ENCODE measurements at regions not wholly inside any gene's neighbourhood (a gene's known extent, or its start where the extent isn't known, plus 50 kb on each side); places are given as distances from the start of the nearest gene placed in this dataset.

- no peaks in the 10 kb centered on the region for H3K27me3 Mint-ChIP-seq
- H3K36me3 ChIP-seq (replicated peaks in 1 of 2; ENCODE audit: control extremely low read depth in 1 of 2, control insufficient read depth in 1 of 2, extremely low read depth in 1 of 2, insufficient read depth in 2 of 2, low read length in 1 of 2), result no peaks in the 10 kb centered on the region
- CTCF ChIA-PET, result no interaction called here
Measured at GRCh38 chr5:4212071-4212739, 616.6 kb downstream of the IRX1 start.

More at GRCh38 chr5:4212071-4212739, 616.6 kb downstream of the IRX1 start:
- Histone ChIP-seq H3K79me2 (ENCODE audit: control insufficient read depth, insufficient read depth, low read length) (no peaks in the 10 kb centered on the region), H3K4me3 (ENCODE audit: control extremely low read depth in 1 of 5, extremely low read depth in 1 of 5, insufficient read depth in 1 of 5, low read depth in 2 of 5, low read length in 4 of 5) (no peak overlapping the region), H3K4me1 (ENCODE audit: control insufficient read depth in 2 of 2, insufficient read depth in 2 of 2, low read length in 2 of 2) (no peaks in the 10 kb centered on the region), H3K4me2 (replicated peaks; ENCODE audit: low read depth, low read length, poor library complexity, severe bottlenecking) (no peak overlapping the region), H2AFZ (ENCODE audit: insufficient read depth, low read depth, low read length, poor library complexity, severe bottlenecking) (no peak overlapping the region), H3K9ac (ENCODE audit: low read length) (no peak overlapping the region), H4K20me1 (ENCODE audit: control insufficient read depth, insufficient read depth, low read length, poor library complexity, severe bottlenecking) (no peaks in the 10 kb centered on the region), H3K27ac (ENCODE audit: low read length in 2 of 2) (no peak overlapping the region), H3K9me3 (ENCODE audit: control extremely low read depth in 1 of 3, control insufficient read depth in 2 of 3, insufficient read depth in 1 of 3, low read length in 2 of 3) (peaks cover 0 to 19% (median 0%) of the 10 kb centered on the region in 3 donors), H3K27me3 (replicated peaks in 1 of 4; ENCODE audit: control extremely low read depth in 1 of 4, control insufficient read depth in 3 of 4, insufficient read depth in 4 of 4, low read length in 3 of 4) (no peaks in the 10 kb centered on the region)
- Mint-ChIP-seq H3K4me1 (no peaks in the 10 kb centered on the region), H3K27ac (no peak overlapping the region), H3K9me3 (ENCODE audit: insufficient read depth) (peaks cover 5% of the 10 kb centered on the region), H3K4me3 (no peak overlapping the region)
- 93% methylated on average over 5 of the region's 9 CpGs for WGBS (ENCODE audit: insufficient coverage)
- POLR2A ChIA-PET, result no interaction called here
- TF ChIP-seq EZH2 (IDR thresholded peaks at IDR 0.05; ENCODE audit: borderline replicate concordance, insufficient read depth, low read depth, low read length, poor library complexity, severe bottlenecking), result no peak
- no peak for TF ChIP-seq CTCF (IDR thresholded peaks at IDR 0.05)
- no peak for ATAC-seq (ENCODE audit: low read depth)
- intact Hi-C loops (cut with micrococcal nuclease), result no loop called here
- DNase-seq, result no peak
